Stimulated activated naive CD8-positive, alpha-beta T cell treated with anti-CD3 and anti-CD28 coated beads, Interleukin-15, amount 100 ng/mL, for 72 hours (primary cell): ENCODE measurements at regions not wholly inside any gene's neighbourhood (a gene's known extent, or its start where the extent isn't known, plus 50 kb on each side); places are given as distances from the start of the nearest gene placed in this dataset.
"Not testable (repeated sequence)": the region's sequence is repeated elsewhere in the genome, so short reads cannot be mapped to it uniquely, and the experiment has no call there.

Source experiments
- ATAC-seq: fragments of 150-1000 bp; cut with Tn5 transposase; 2 replicates; pipeline ENCODE4 v1.10.0; 2021; ENCODE audit warnings: mild to moderate bottlenecking, moderate library complexity
- DNase-seq, 2 donors: peaks; one replicate each; pipeline ENCODE4 v3.0.0; 2021 to 2022
- H3K27ac Mint-ChIP-seq, 2 donors: one replicate each; pipeline ENCODE4 v1.8.0; 2022; ENCODE audit warnings: mild to moderate bottlenecking in 2 of 2, mixed read lengths in 2 of 2, moderate library complexity in 2 of 2
- H3K27me3 Mint-ChIP-seq: one replicate; pipeline ENCODE4 v1.8.0; 2022; ENCODE audit warnings: mixed read lengths
- H3K4me1 Mint-ChIP-seq: one replicate; pipeline ENCODE4 v1.8.0; 2022; ENCODE audit warnings: mild to moderate bottlenecking, mixed read lengths
- H3K4me3 Mint-ChIP-seq, 2 donors: one replicate each; pipeline ENCODE4 v1.8.0; 2022; ENCODE audit warnings: mild to moderate bottlenecking in 2 of 2, mixed read lengths in 2 of 2, moderate library complexity in 1 of 2
- H3K9me3 Mint-ChIP-seq, 2 donors: one replicate each; pipeline ENCODE4 v1.8.0; 2022; ENCODE audit warnings: mixed read lengths in 2 of 2

DNA sequence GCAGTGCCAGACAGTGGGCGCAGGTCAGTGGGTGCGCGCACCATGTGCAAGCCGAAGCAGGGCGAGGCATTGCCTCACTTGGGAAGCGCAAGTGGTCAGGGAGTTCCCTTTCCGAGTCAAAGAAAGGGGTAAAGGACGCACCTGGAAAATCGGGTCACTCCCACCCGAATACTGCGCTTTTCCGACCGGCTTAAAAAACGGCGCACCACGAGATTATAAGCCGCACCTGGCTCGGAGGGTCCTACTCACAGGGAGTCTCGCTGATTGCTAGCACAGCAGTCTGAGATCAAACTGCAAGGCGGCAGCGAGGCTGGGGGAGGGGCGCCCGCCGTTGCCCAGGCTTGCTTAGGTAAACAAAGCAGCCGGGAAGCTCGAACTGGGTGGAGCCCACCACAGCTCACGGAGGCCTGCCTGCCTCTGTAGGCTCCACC, 77.9 kb downstream of the NR4A2 start:
- H3K4me1 Mint-ChIP-seq, ATAC-seq, H3K9me3 Mint-ChIP-seq, H3K27me3 Mint-ChIP-seq: not testable (repeated sequence)
- Mint-ChIP-seq H3K27ac (peak overlapping the region in 1 of 2 donors; percentile 34), H3K4me3 (peak overlapping the region; percentile 64 to 65)
- DNase-seq, result peak; percentile 3 to 9

DNA sequence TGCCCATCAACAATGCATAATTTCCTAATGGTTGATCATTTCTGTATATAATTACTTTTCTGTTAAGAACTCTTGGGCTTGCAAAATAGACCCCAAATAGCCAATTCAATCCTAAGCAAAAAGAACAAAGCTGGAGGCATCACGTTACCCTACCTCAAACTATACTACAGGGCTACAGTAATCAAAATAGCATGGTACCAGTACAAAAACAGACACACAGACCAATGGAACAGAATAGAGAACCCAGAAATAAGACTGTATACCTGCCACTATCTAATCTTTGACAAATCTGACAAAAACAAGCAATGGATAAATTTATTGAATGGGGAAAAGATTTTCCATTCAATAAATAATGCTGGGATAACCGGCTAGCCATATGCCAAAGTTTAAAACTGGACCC, 78.8 kb downstream of the NR4A2 start:
- H3K4me1 Mint-ChIP-seq, result no peaks in the 10 kb centered on the region
- no peaks in the 10 kb centered on the region for H3K27me3 Mint-ChIP-seq
- peak overlapping the region; percentile 64 to 65 for H3K4me3 Mint-ChIP-seq
- no peak for ATAC-seq
- no peak overlapping the region for H3K27ac Mint-ChIP-seq
- no peak for DNase-seq
- no peaks in the 10 kb centered on the region for H3K9me3 Mint-ChIP-seq

DNA sequence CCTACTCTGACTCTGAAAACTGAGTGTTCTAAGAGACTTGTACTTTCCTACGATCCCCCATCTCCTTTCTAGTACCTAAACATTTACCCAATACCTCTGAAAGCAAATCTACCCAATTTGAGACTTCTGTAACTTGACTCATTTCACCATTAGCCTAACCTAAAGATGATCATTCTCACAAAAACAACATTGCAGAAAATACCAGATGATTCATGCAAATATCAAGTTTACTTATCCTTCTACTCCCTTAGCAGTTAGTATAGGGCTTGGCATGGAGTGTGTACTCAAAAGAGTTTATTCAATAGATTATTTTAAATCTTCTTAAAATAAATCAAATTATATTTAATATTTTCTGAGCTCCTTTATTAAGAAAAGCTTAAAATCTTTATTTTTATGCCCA, 89.6 kb downstream of the NR4A2 start:
- no peak overlapping the region for H3K27ac Mint-ChIP-seq
- no peak for DNase-seq
- H3K9me3 Mint-ChIP-seq, result no peaks in the 10 kb centered on the region
- H3K4me3 Mint-ChIP-seq, result no peak overlapping the region
- no peaks in the 10 kb centered on the region for H3K4me1 Mint-ChIP-seq
- H3K27me3 Mint-ChIP-seq, result no peaks in the 10 kb centered on the region
- no peak for ATAC-seq

DNA sequence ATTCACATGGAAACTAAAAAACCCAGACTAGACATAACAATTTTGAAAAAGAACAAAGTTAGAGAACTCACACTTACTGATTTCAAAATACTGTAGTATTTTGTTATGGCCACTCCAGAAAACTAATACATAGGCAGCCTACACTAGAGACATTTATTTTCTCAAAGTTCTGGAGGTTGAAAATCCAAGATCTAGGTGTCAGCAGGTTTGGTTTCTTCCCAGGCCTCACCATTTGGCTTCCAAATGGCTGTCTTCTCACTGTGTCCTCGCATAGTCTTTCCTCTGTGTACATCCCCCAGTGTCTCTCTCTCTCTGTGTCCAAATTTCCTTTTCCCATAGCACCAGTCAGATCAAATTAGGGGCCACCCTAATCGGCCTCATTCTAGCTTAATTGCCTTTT, 95.0 kb downstream of the NR4A2 start:
- DNase-seq (no peak), ATAC-seq (no peak)
- H3K27me3 Mint-ChIP-seq, result no peaks in the 10 kb centered on the region
- no peak overlapping the region for H3K4me3 Mint-ChIP-seq
- no peaks in the 10 kb centered on the region for H3K4me1 Mint-ChIP-seq
- peaks cover 6 to 15% of the 10 kb centered on the region in 2 donors for H3K9me3 Mint-ChIP-seq
- no peak overlapping the region for H3K27ac Mint-ChIP-seq

DNA sequence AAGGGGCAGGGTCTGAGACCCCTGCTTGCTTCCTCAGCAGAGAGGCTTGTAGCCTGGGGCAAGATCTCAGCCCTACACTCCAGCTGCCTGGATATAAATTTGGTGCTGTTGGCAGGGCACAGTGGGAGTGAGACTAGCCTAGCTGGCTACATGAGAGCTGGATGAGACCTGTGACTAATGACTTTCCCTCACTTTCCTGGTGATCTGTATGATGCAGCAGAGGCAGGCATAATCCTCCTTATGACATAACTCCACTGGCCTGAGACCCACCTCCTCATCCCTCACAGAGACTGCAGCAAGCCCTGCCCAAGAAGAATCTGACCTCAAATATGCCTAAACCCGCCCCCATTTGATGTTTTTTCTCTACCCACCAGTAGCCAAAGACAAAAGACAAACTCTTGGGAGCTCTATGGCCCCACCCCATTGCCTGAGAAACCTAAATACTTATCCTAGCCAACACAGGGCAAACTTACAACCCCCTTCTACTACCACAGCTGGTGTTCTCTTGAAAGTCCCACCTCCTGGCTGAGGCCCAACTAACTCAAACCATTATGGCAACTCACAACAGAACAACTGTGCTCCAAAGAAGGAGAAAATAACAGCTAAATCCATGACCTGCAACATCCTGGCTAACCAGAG, 102.7 kb downstream of the NR4A2 start:
- H3K27ac Mint-ChIP-seq, result no peak overlapping the region
- no peaks in the 10 kb centered on the region for H3K4me1 Mint-ChIP-seq
- H3K4me3 Mint-ChIP-seq, result no peak overlapping the region
- DNase-seq, result no peak
- no peaks in the 10 kb centered on the region for H3K27me3 Mint-ChIP-seq
- peaks cover 11 to 54% of the 10 kb centered on the region in 2 donors for H3K9me3 Mint-ChIP-seq
- ATAC-seq, result no peak

DNA sequence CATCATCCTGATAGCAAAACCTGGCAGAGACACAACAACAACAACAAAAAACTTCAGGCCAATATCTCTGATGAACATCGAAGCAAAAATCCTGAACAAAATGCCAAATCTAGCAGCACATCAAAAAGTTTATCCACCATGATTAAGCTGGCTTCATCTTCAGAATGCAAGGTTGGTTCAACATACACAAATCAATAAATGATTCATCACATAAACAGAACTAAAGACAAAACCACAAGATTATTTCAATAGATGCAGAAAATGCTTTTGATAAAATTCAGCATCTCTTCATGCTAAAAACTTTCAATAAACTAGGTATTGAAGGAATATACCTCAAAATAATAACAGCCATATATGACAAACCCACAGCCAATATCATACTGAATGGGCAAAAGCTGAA, 109.2 kb downstream of the NR4A2 start:
- not testable (repeated sequence) for DNase-seq, H3K27ac Mint-ChIP-seq
- H3K9me3 Mint-ChIP-seq, result peaks cover 29 to 53% of the 10 kb centered on the region in 2 donors

DNA sequence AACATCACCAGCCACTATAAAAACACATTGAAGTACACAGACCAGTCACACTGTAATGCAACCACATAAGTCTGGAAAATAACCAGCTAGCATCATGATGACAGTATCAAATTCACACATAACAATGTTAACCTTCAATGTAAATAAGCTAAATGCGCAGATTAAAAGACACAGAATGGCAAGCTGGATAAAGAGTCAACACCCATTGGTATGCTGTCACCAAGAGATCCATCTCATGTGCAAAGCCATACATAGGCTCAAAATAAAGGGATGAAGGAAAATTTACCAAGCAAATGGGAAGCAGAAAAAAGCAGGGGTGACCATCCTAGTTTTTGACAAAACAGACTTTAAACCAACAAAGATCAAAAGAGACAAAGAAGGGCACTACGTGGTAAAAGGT, 110.8 kb downstream of the NR4A2 start:
- Mint-ChIP-seq H3K27ac (no peak overlapping the region), H3K4me3 (no peak overlapping the region), H3K4me1 (no peaks in the 10 kb centered on the region), H3K27me3 (no peaks in the 10 kb centered on the region), H3K9me3 (peaks cover 29 to 53% of the 10 kb centered on the region in 2 donors)
- DNase-seq (no peak), ATAC-seq (no peak)

More for the DNA sequence above, 109.2 kb downstream of the NR4A2 start:
- H3K4me3 Mint-ChIP-seq, ATAC-seq, H3K4me1 Mint-ChIP-seq, H3K27me3 Mint-ChIP-seq: not testable (repeated sequence)

DNA sequence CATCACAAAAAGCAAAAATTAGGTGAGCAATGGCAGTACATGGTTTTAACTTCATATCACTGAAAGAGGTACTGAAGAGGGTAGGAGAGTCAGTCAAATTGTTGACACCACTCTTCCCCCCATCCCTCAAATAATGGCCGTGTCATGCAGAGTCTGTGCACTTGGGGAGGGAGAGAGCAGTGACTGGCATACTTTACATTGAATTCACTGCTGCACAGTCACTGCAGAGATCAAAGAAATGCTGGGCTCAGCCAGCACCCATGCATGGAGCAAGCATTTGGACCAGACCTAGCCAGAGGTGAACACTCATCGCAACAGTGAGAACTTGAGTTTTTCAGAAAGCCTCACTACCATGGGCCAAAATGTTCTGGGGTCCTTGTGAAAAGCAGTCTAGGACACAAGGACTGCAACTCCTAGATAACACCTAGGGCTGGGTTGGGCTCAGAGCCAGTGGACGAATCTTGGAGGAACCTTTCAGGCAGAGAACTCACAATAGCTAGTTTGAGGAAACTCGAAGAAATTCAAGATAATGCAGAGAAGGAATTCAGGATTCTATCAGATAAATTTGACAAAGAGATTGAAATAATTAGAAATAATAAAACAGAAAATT, 112.9 kb downstream of the NR4A2 start:
- Mint-ChIP-seq H3K9me3 (peaks cover 29 to 45% of the 10 kb centered on the region in 2 donors), H3K27me3 (peaks cover 7% of the 10 kb centered on the region), H3K4me1 (no peaks in the 10 kb centered on the region), H3K27ac (no peak overlapping the region), H3K4me3 (no peak overlapping the region)
- DNase-seq (no peak), ATAC-seq (no peak)

DNA sequence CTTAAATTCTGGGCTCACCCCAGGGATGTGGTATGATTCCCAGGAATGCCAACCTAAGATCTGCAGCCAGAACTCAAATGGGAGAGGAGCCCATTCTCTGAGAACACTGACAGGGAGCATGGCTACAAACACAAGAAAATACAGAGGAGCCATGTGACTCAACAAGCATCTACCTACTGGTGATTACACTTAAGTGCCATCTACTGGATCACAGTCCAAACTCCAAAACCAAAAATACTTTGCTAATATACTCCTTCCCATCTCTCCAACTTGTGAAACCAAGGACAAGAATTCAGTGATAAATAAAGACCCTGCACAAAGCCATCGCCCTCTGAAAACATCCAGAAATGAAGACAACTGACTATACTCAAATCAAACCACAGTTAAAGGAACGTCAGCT, 116.9 kb downstream of the NR4A2 start:
- no peaks in the 10 kb centered on the region for H3K4me1 Mint-ChIP-seq
- no peak overlapping the region for H3K27ac Mint-ChIP-seq
- DNase-seq, result no peak
- peaks cover 31% of the 10 kb centered on the region for H3K27me3 Mint-ChIP-seq
- H3K4me3 Mint-ChIP-seq, result no peak overlapping the region
- peaks cover 6 to 9% of the 10 kb centered on the region in 2 donors for H3K9me3 Mint-ChIP-seq
- ATAC-seq, result no peak

DNA sequence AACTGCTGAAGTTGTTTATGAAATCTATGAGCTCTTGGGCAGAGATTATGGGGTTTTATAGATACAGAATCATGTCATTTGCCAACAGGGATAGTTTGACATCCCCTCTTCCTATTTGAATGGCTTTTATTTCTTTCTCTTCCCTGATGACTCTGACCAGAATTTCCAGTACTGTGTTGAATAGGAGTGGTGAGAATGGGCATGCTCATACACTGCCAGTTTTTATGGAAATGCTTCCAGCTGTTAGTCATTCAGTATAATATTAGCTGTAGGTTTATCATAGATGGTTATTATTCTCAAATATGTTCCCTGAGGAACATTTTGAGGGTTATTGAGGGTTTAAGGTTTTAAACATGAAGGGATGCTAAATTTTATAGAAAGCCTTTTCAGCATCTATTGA, 121.2 kb downstream of the NR4A2 start:
- H3K9me3 Mint-ChIP-seq, result no peaks in the 10 kb centered on the region
- no peak for DNase-seq
- ATAC-seq, result no peak
- H3K27ac Mint-ChIP-seq, result no peak overlapping the region
- H3K4me3 Mint-ChIP-seq, result no peak overlapping the region
- H3K27me3 Mint-ChIP-seq, result peaks cover 30% of the 10 kb centered on the region
- no peaks in the 10 kb centered on the region for H3K4me1 Mint-ChIP-seq

DNA sequence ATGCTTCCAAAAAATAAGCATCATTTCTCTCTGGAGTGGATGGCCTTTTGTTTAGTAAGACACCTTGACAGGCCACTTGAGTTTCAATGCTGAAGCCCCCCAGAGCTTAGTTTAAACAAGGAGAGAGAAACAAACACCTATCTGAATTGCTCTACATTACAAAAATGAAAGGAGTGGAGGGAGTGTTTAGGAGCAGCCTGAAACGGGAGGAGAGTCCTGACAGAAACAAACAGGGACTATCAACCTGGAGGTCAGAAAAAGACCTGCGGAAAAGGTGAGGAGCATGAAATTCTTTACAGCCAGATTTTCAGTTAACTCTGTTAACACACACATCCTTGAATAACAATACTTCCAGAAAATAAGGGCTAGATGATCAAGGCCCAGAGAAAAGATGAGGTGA, 126.2 kb downstream of the NR4A2 start:
- Mint-ChIP-seq H3K9me3 (no peaks in the 10 kb centered on the region), H3K27ac (no peak overlapping the region), H3K4me3 (no peak overlapping the region), H3K4me1 (no peaks in the 10 kb centered on the region), H3K27me3 (peaks cover 11% of the 10 kb centered on the region)
- DNase-seq, result no peak
- ATAC-seq, result no peak

DNA sequence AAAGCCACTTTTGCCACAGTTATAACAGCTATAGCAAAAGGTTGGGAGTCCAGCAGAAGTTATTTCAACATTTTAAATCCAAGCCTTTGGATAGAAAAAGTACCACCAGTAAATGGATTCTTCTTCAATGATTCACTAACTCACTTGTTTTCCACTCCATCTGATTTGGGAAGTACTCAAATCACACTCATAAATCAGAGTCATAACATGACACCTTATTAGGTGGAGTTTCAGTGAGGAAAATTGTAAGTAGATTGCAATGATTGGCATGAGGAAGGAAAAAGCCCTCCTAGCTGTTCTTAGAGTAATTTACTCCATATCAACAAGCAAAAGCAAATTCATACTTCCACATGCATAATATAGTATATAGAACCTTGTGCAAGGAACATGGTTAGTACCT, 132.9 kb downstream of the NR4A2 start:
- DNase-seq (no peak), ATAC-seq (no peak)
- H3K9me3 Mint-ChIP-seq, result no peaks in the 10 kb centered on the region
- H3K27me3 Mint-ChIP-seq, result peaks cover 18% of the 10 kb centered on the region
- H3K4me1 Mint-ChIP-seq, result no peaks in the 10 kb centered on the region
- no peak overlapping the region for H3K27ac Mint-ChIP-seq
- no peak overlapping the region for H3K4me3 Mint-ChIP-seq

DNA sequence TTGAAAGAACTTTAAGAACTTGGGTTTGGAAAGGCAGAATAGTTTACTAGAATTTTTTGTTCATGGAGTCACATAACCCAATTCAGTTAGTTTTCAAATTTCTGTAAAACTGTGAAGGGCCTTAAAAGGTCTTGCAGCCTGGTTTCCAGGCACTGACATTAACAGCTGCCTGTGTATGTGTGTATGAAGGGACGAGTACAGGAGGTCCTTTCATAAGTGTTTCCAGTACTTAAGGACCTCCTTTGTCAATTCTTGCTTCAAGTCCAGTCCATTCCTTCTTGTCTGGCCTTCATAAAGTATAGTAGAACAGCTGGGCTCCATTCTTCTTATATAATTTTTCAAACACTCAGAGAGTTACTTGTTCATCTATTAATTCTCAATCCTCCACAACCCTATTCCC, 136.5 kb downstream of the NR4A2 start:
- Mint-ChIP-seq H3K27ac (no peak overlapping the region), H3K4me1 (peaks cover 6% of the 10 kb centered on the region), H3K27me3 (peaks cover 4% of the 10 kb centered on the region), H3K4me3 (no peak overlapping the region), H3K9me3 (no peaks in the 10 kb centered on the region)
- no peak for ATAC-seq
- DNase-seq, result no peak

DNA sequence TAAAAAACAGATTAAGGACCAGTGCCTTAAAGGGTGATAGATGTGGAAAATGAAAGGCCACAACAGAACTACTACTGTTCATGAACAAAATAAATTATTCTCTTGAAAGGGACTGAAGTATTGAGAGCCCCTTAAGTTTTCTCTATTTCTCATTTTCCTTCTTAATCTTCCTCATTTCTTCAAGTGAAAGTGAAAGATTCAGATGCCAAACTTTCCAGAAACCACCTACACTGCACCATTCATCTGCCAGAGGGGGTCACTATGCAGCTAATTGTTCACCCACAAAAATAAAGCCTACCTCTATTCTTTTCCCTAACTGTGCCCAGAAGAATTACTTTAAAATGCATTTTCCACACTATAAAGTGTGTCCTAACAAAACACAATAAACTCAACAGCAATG, 140.1 kb downstream of the NR4A2 start:
- no peaks in the 10 kb centered on the region for H3K27me3 Mint-ChIP-seq
- no peak overlapping the region for H3K4me3 Mint-ChIP-seq
- no peak overlapping the region for H3K27ac Mint-ChIP-seq
- H3K4me1 Mint-ChIP-seq, result peaks cover 6% of the 10 kb centered on the region
- no peaks in the 10 kb centered on the region for H3K9me3 Mint-ChIP-seq
- DNase-seq (no peak), ATAC-seq (peak; percentile 76)

DNA sequence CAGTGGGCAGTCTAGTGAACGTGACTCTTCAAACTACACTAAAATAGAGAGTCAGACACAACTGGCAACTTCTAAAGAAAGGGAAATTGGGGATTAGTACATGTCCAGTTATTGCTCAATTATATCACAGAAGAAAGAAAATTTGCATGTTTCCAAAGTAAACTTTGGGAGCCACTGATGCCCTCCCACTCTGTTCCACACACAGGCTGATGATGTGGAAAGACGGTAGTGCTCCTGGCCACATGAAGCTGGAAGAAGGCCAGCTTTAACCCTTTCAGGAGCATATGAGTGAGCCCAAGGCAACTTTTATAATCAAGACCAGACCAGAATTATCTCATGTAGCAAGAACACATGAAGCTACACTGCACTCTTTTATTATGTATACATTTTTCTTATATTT, 141.0 kb downstream of the NR4A2 start:
- Mint-ChIP-seq H3K27ac (no peak overlapping the region), H3K27me3 (no peaks in the 10 kb centered on the region), H3K4me1 (peaks cover 6% of the 10 kb centered on the region), H3K9me3 (no peaks in the 10 kb centered on the region), H3K4me3 (no peak overlapping the region)
- DNase-seq (no peak), ATAC-seq (no peak)

DNA sequence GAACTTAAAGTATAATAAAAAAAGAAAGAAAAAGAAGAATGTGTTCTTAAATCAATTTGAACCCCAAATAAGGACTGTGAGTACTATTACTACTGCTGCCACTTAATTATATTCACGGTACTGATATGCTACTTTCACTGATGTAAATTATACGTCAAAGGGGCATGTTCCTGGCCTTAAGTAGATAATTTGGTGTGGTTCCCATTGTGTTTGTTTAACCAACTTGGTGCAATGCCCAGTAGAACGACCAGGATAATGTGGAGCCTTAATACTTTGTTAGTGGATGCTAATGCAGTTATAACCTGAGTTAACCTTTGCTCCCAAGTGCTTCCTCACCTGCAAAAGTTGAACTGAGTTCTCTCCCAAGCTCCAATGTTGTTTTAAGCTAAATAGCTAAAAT, 142.0 kb downstream of the NR4A2 start:
- ATAC-seq (no peak), DNase-seq (no peak)
- H3K4me1 Mint-ChIP-seq, result peaks cover 6% of the 10 kb centered on the region
- no peak overlapping the region for H3K4me3 Mint-ChIP-seq
- no peaks in the 10 kb centered on the region for H3K9me3 Mint-ChIP-seq
- H3K27ac Mint-ChIP-seq, result no peak overlapping the region
- H3K27me3 Mint-ChIP-seq, result no peaks in the 10 kb centered on the region

DNA sequence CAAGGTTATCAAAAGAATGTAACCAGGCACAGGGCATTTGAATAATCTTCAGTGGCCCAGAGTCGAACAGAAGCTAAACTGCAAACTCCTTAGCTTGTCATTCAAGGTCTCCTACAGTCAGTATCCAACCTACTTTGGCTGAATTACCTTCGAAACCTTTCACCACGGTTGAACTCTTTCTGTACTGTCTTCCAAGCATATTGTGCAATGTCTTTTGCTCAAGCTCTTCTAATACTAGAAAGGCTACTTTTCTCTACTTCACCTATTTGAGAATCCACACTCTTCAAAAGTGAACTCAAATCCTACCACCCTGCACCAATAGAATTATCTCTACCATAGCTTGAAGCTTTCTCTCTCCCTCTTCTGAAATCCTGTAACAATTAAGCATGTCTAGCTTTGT, 142.9 kb downstream of the NR4A2 start:
- Mint-ChIP-seq H3K27me3 (no peaks in the 10 kb centered on the region), H3K9me3 (no peaks in the 10 kb centered on the region), H3K27ac (no peak overlapping the region), H3K4me1 (peaks cover 6% of the 10 kb centered on the region), H3K4me3 (no peak overlapping the region)
- ATAC-seq (no peak), DNase-seq (no peak)
